ENCODE measurements at regions not wholly inside any gene's neighbourhood (a gene's known extent, or its start where the extent isn't known, plus 50 kb on each side); places are given as distances from the start of the nearest gene placed in this dataset.

- TF ChIP-seq ZBTB33 (IDR thresholded peaks at IDR 0.05; ENCODE audit: extremely low read depth, insufficient replicate concordance, low read length) (no peak), FOSL1 (IDR thresholded peaks at IDR 0.05; ENCODE audit: low read depth) (no peak), EZH2 (IDR thresholded peaks at IDR 0.05) (no peak), CBX3 (IDR thresholded peaks at IDR 0.05; ENCODE audit: low read depth) (no peak), YY1 (IDR thresholded peaks at IDR 0.05; ENCODE audit: extremely low read depth, insufficient replicate concordance, low read depth, low read length) (no peak)
Observed at GRCh38 chr13:90388887-90389452, 958.5 kb upstream of the MIR17HG start (continued).

- Histone ChIP-seq H3K9me2 (ENCODE audit: insufficient read depth) (no peaks in the 10 kb centered on the region), H3K9ac (ENCODE audit: low read length) (no peak overlapping the region), H2AFZ (ENCODE audit: low read depth, low read length, poor library complexity, severe bottlenecking) (no peak overlapping the region), H3K36me3 (ENCODE audit: control insufficient read depth in 1 of 2, insufficient read depth in 2 of 2, low read length in 2 of 2) (no peaks in the 10 kb centered on the region), H3K27me3 (ENCODE audit: insufficient read depth, low read length) (no peaks in the 10 kb centered on the region), H3K4me2 (ENCODE audit: low read length) (no peak overlapping the region), H4K20me1 (ENCODE audit: insufficient read depth) (no peaks in the 10 kb centered on the region), H3K4me3 (replicated peaks in 1 of 2; ENCODE audit: low read depth in 1 of 2, low read length in 2 of 2) (no peak overlapping the region), H3K9me3 (ENCODE audit: control insufficient read depth in 1 of 2, insufficient read depth in 1 of 2, low read depth in 1 of 2, low read length in 2 of 2) (no peaks in the 10 kb centered on the region; a peak in 1 of 4 replicates), H3K4me1 (ENCODE audit: control insufficient read depth in 1 of 2, insufficient read depth in 2 of 2, low read length in 2 of 2) (no peaks in the 10 kb centered on the region), H3K79me2 (ENCODE audit: insufficient read depth, low read length) (no peaks in the 10 kb centered on the region), H3K27ac (ENCODE audit: low read depth, low read length) (no peak overlapping the region)
- ATAC-seq: no peak
- BruUV-seq (replicated peaks): no TSS peak
- ChIA-PET CTCF (no interaction called here), POLR2A (no interaction called here), RAD21 (ENCODE audit: low non-redundant PET in 1 of 2, low total read pairs in 2 of 2, uncharacterized antibody in 2 of 2, unreplicated experiment in 2 of 2) (no interaction called here)
- no peak for DNase-seq (ENCODE audit: low read depth, low spot score)
- intact Hi-C loops (cut with micrococcal nuclease): no loop called here
- TF ChIP-seq POLR2A (IDR thresholded peaks at IDR 0.05; ENCODE audit: borderline replicate concordance, extremely low read depth, insufficient read depth, insufficient read length) (no peak), JUND (IDR thresholded peaks at IDR 0.05) (no peak), CTCF (IDR thresholded peaks at IDR 0.05 in 2 of 3, conservative IDR thresholded peaks at IDR 0.05 in 1 of 3; ENCODE audit: borderline replicate concordance in 1 of 3, insufficient read depth in 1 of 3, low read depth in 2 of 3, low read length in 2 of 3) (no peak), ZFX (IDR thresholded peaks at IDR 0.05) (no peak), YY1 (IDR thresholded peaks at IDR 0.05; ENCODE audit: extremely low read depth, insufficient replicate concordance, low read depth, low read length) (no peak), TCF7L2 (IDR thresholded peaks at IDR 0.05; ENCODE audit: borderline replicate concordance, extremely low read depth, insufficient read depth, insufficient read length) (no peak), CEBPB (IDR thresholded peaks at IDR 0.05; ENCODE audit: low read depth) (no peak), ELF1 (IDR thresholded peaks at IDR 0.05; ENCODE audit: borderline replicate concordance, low read depth) (no peak), ATF3 (IDR thresholded peaks at IDR 0.05) (no peak), SP1 (IDR thresholded peaks at IDR 0.05; ENCODE audit: low read depth) (no peak), MAX (IDR thresholded peaks at IDR 0.05) (no peak), CBX3 (IDR thresholded peaks at IDR 0.05; ENCODE audit: low read depth) (no peak), EGR1 (IDR thresholded peaks at IDR 0.05; ENCODE audit: low read depth) (no peak), SIN3A (IDR thresholded peaks at IDR 0.05; ENCODE audit: low read depth) (no peak), ZNF274 (IDR thresholded peaks at IDR 0.05; ENCODE audit: low read depth, low read length) (no peak), ZBTB33 (IDR thresholded peaks at IDR 0.05; ENCODE audit: extremely low read depth, insufficient replicate concordance, low read length) (no peak), RAD21 (IDR thresholded peaks at IDR 0.05; ENCODE audit: low read depth) (no peak), EZH2 (IDR thresholded peaks at IDR 0.05) (no peak)
Observed at GRCh38 chr13:90389537-90389936, 958.0 kb upstream of the MIR17HG start.

Measured in HCT116 (cell line).